Liver (tissue), 8 donors: ENCODE measurements at regions not wholly inside any gene's neighbourhood (a gene's known extent, or its start where the extent isn't known, plus 50 kb on each side); places are given as distances from the start of the nearest gene placed in this dataset.

Source experiments
- DNase-seq: peaks from one replicate; pipeline ENCODE4 v3.0.0-alpha.2; 2017; ENCODE audit warnings: low spot score
- H3K27ac ChIP-seq, 2 donors: one replicate each; pipeline ENCODE4 v1.7.0; 2013; ENCODE audit warnings: inconsistent platforms in 2 of 2, low read length in 2 of 2, control low read depth in 1 of 2, low read depth in 1 of 2, mild to moderate bottlenecking in 1 of 2
- H3K27me3 ChIP-seq, 4 donors: one replicate each; pipeline versions ENCODE4 v1.6.1 to v1.7.0; 2013; ENCODE audit warnings: low read length in 3 of 4, inconsistent platforms in 1 of 4, mild to moderate bottlenecking in 1 of 4, moderate library complexity in 1 of 4; ENCODE audit not compliant: control insufficient read depth in 4 of 4, insufficient read depth in 4 of 4
- H3K36me3 ChIP-seq, 4 donors: one replicate each; pipeline versions ENCODE4 v1.6.1 to v1.7.0; 2013; ENCODE audit warnings: low read length in 3 of 4, mild to moderate bottlenecking in 3 of 4, low read depth in 1 of 4, moderate library complexity in 1 of 4; ENCODE audit not compliant: control insufficient read depth in 4 of 4, insufficient read depth in 3 of 4
- H3K4me1 ChIP-seq, 4 donors: one replicate each; pipeline versions ENCODE4 v1.6.1 to v1.7.0; 2013; ENCODE audit warnings: low read length in 3 of 4, mild to moderate bottlenecking in 3 of 4, moderate library complexity in 1 of 4; ENCODE audit not compliant: control insufficient read depth in 4 of 4, insufficient read depth in 4 of 4
- H3K4me3 ChIP-seq, 3 donors: one replicate each; pipeline versions ENCODE4 v1.6.1 to v1.7.0; 2013; ENCODE audit warnings: low read length in 3 of 3, control low read depth in 1 of 3, low read depth in 1 of 3, mild to moderate bottlenecking in 1 of 3
- H3K9ac ChIP-seq, 2 donors: one replicate each; pipeline ENCODE4 v1.7.0; 2013; ENCODE audit warnings: low read length in 2 of 2, mild to moderate bottlenecking in 2 of 2, moderate library complexity in 2 of 2, control low read depth in 1 of 2, low read depth in 1 of 2
- H3K9me3 ChIP-seq, 4 donors: one replicate each; pipeline versions ENCODE4 v1.6.1 to v1.7.0; 2013; ENCODE audit warnings: low read length in 3 of 4; ENCODE audit not compliant: control insufficient read depth in 4 of 4
- ATF3 ChIP-seq: IDR thresholded peaks from 2 replicates; pipeline ENCODE4 v1.6.1; 2016; ENCODE audit warnings: antibody characterized with exemption
- CTCF ChIP-seq: fragments of 150-350 bp; IDR thresholded peaks from 2 replicates; pipeline ENCODE4 v1.5.1; 2017; ENCODE audit warnings: improper control_type of control experiment, low read depth, low read length; ENCODE audit not compliant: missing input control
- EGR1 ChIP-seq, 2 donors: IDR thresholded peaks; 2 replicates each; pipeline ENCODE4 v1.6.1; 2016 to 2018; ENCODE audit warnings: antibody characterized with exemption in 2 of 2, low read depth in 2 of 2
- FOXA2 ChIP-seq: IDR thresholded peaks from 2 replicates; pipeline ENCODE4 v1.6.1; 2016; ENCODE audit warnings: antibody characterized with exemption
- GABPA ChIP-seq, 2 donors: IDR thresholded peaks in 1 of 2; conservative IDR thresholded peaks in 1 of 2; 2 replicates each; pipeline ENCODE4 v1.6.1; 2016; ENCODE audit warnings: antibody characterized with exemption in 2 of 2, mild to moderate bottlenecking in 1 of 2, moderate library complexity in 1 of 2
- HNF4A ChIP-seq, 2 donors: conservative IDR thresholded peaks; 2 replicates each; pipeline ENCODE4 v1.6.1; 2016; ENCODE audit warnings: antibody characterized with exemption in 2 of 2, mild to moderate bottlenecking in 2 of 2
- MAX ChIP-seq: IDR thresholded peaks from 2 replicates; pipeline ENCODE4 v1.6.1; 2016; ENCODE audit warnings: antibody characterized with exemption
- NR2F2 ChIP-seq: IDR thresholded peaks from 2 replicates; pipeline ENCODE4 v1.6.1; 2016; ENCODE audit warnings: antibody characterized with exemption
- RAD21 ChIP-seq, 2 donors: IDR thresholded peaks; 2 replicates each; pipeline ENCODE4 v1.6.1; 2016; ENCODE audit warnings: antibody characterized with exemption in 2 of 2, mild to moderate bottlenecking in 2 of 2
- REST ChIP-seq: IDR thresholded peaks from 2 replicates; pipeline ENCODE4 v1.6.1; 2016; ENCODE audit warnings: antibody characterized with exemption, mild to moderate bottlenecking
- SP1 ChIP-seq: IDR thresholded peaks from 2 replicates; pipeline ENCODE4 v1.6.1; 2018; ENCODE audit warnings: antibody characterized with exemption, mild to moderate bottlenecking
- YY1 ChIP-seq: IDR thresholded peaks from 2 replicates; pipeline ENCODE4 v1.6.1; 2016; ENCODE audit warnings: antibody characterized with exemption, mild to moderate bottlenecking
- WGBS: extraction: QIAGEN DNeasy Blood & Tissue Kit; methylation state at CpG from one replicate; pipeline ENCODE4 v1.1.7; 2013; 5-methylcytosine and 5-hydroxymethylcytosine counted together
- donor health status: healthy.
- donor health status: healthy.
- donor health status: healthy.
- donor health status: healthy.
- donor health status: healthy.

- WGBS = 91% methylated on average over 29 of the region's 29 CpGs
- H3K27me3 ChIP-seq = no peaks in the 10 kb centered on the region
- no peaks in the 10 kb centered on the region for H3K36me3 ChIP-seq
- H3K9ac ChIP-seq = no peak overlapping the region
- H3K9me3 ChIP-seq = no peaks in the 10 kb centered on the region
- no peak for TF ChIP-seq YY1
- TF ChIP-seq EGR1 (IDR thresholded peaks at IDR 0.05; ENCODE audit: low read depth in 2 of 2) = no peak
- no peak for TF ChIP-seq GABPA (IDR thresholded peaks at IDR 0.05 in 1 of 2, conservative IDR thresholded peaks at IDR 0.05 in 1 of 2)
- no peak for TF ChIP-seq ATF3
- no peak for TF ChIP-seq SP1
- TF ChIP-seq FOXA2 = no peak
- TF ChIP-seq RAD21 (IDR thresholded peaks at IDR 0.05) = no peak
- no peak for TF ChIP-seq NR2F2
- TF ChIP-seq HNF4A (conservative IDR thresholded peaks at IDR 0.05) = no peak
- TF ChIP-seq CTCF = no peak
- no peak for TF ChIP-seq REST
- no peak for TF ChIP-seq MAX
- H3K4me3 ChIP-seq = no peak overlapping the region
- H3K27ac ChIP-seq = no peak overlapping the region
- no peak for DNase-seq
- H3K4me1 ChIP-seq = no peaks in the 10 kb centered on the region
Observed at GRCh38 chr6:3617681-3618311, 133.7 kb downstream of the PXDC1 start.

GRCh38 chr6:3617192-3617631 lies 134.3 kb downstream of the PXDC1 start:
- DNase-seq = no peak
- Histone ChIP-seq H3K27me3 (no peaks in the 10 kb centered on the region), H3K9ac (no peak overlapping the region), H3K4me1 (no peaks in the 10 kb centered on the region), H3K36me3 (no peaks in the 10 kb centered on the region), H3K9me3 (no peaks in the 10 kb centered on the region), H3K27ac (no peak overlapping the region), H3K4me3 (no peak overlapping the region)
- WGBS = 83% methylated on average over 7 of the region's 7 CpGs
- TF ChIP-seq RAD21 (IDR thresholded peaks at IDR 0.05) = no peak
- no peak for TF ChIP-seq YY1
- TF ChIP-seq GABPA (IDR thresholded peaks at IDR 0.05 in 1 of 2, conservative IDR thresholded peaks at IDR 0.05 in 1 of 2) = no peak
